ENCODE measurements at regions not wholly inside any gene's neighbourhood (a gene's known extent, or its start where the extent isn't known, plus 50 kb on each side); places are given as distances from the start of the nearest gene placed in this dataset.
A peak's percentile ranks its signal among the peaks of the same experiment; 100 is the strongest.

DNA sequence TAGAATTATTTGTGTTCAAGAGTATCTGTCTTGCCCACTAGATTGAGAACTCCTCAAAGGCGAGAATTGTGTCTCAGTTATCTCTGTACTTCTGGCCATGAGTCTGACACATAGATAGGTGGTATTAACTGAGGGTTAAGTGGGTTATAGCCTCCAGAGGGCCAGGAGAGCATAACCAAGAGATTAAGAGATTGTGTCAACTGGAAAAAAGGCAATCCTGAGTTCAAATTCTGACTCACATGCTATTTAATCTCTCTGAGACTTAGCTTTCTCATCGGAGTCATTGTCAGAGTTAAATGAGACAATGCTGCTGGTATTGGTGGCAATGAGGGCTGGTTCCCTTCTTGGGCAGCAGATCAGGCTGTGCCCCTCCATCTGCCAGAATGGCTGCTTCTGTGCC lies 330.9 kb downstream of the TNS1 start:
- Histone ChIP-seq H3K9me3 (no peaks in the 10 kb centered on the region), H3K4me1 (no peaks in the 10 kb centered on the region), H3K36me3 (no peaks in the 10 kb centered on the region), H3K4me3 (no peak overlapping the region), H3K27ac (peak overlapping the region; percentile 61 to 63), H3K27me3 (no peaks in the 10 kb centered on the region)
- intact Hi-C loops (cut with DNase I; ENCODE audit: low total_unique reads), result no loop called here
- no peak for DNase-seq (ENCODE audit: low spot score in 2 of 2)
- TF ChIP-seq POLR2A (IDR thresholded peaks at IDR 0.05) (no peak), POLR2AphosphoS5 (IDR thresholded peaks at IDR 0.05) (no peak)
- TF ChIP-seq, protein P1, sequence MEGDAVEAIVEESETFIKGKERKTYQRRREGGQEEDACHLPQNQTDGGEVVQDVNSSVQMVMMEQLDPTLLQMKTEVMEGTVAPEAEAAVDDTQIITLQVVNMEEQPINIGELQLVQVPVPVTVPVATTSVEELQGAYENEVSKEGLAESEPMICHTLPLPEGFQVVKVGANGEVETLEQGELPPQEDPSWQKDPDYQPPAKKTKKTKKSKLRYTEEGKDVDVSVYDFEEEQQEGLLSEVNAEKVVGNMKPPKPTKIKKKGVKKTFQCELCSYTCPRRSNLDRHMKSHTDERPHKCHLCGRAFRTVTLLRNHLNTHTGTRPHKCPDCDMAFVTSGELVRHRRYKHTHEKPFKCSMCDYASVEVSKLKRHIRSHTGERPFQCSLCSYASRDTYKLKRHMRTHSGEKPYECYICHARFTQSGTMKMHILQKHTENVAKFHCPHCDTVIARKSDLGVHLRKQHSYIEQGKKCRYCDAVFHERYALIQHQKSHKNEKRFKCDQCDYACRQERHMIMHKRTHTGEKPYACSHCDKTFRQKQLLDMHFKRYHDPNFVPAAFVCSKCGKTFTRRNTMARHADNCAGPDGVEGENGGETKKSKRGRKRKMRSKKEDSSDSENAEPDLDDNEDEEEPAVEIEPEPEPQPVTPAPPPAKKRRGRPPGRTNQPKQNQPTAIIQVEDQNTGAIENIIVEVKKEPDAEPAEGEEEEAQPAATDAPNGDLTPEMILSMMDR (IDR thresholded peaks at IDR 0.05), result no peak

- no peaks in the 10 kb centered on the region for H3K27me3 ChIP-seq
- DNase-seq (ENCODE audit: low spot score in 2 of 2), result no peak
- no peaks in the 10 kb centered on the region for H3K36me3 ChIP-seq
- H3K27ac ChIP-seq, result no peak overlapping the region
- no peak for TF ChIP-seq POLR2A (IDR thresholded peaks at IDR 0.05)
- no peak overlapping the region for H3K4me3 ChIP-seq
- no peaks in the 10 kb centered on the region for H3K4me1 ChIP-seq
- intact Hi-C loops (cut with DNase I; ENCODE audit: low total_unique reads), result no loop called here
- H3K9me3 ChIP-seq, result no peaks in the 10 kb centered on the region
These were observed 331.7 kb downstream of the TNS1 start for GRCh38 chr2:217671075-217671474.

- no peak for TF ChIP-seq POLR2AphosphoS5 (IDR thresholded peaks at IDR 0.05)
- TF ChIP-seq POLR2A (IDR thresholded peaks at IDR 0.05), result no peak
- TF ChIP-seq, protein P1 (IDR thresholded peaks at IDR 0.05), result no peak
- Histone ChIP-seq H3K27me3 (no peaks in the 10 kb centered on the region), H3K27ac (no peak overlapping the region), H3K9me3 (no peaks in the 10 kb centered on the region), H3K4me1 (no peaks in the 10 kb centered on the region), H3K36me3 (no peaks in the 10 kb centered on the region), H3K4me3 (no peak overlapping the region)
- intact Hi-C loops (cut with DNase I; ENCODE audit: low total_unique reads), result no loop called here
- no peak for DNase-seq (ENCODE audit: low spot score in 2 of 2)
These were observed 333.0 kb downstream of the TNS1 start for GRCh38 chr2:217669831-217670230.

DNA sequence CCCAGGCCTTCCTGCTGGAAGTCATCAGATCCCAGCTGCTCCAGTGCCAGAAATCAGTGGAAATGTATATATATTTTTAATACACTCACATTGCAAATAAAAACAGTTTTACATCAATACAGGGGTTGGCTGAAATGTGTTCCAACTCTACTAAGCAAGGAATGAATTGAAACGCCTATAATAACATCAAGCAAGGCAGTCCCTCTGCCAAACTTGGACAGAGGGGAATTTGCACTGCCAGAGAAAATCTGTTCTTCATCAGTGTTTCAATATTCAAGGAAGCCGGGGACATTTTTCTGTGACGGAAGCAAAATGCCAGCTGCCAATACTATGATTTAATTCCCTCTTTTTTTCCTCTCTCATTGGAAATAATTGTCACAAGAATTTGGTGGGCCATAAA lies 335.3 kb downstream of the TNS1 start:
- Histone ChIP-seq H3K27ac (peak overlapping the region; percentile 3 to 37), H3K36me3 (no peaks in the 10 kb centered on the region), H3K27me3 (no peaks in the 10 kb centered on the region), H3K4me1 (no peaks in the 10 kb centered on the region), H3K9me3 (no peaks in the 10 kb centered on the region), H3K4me3 (no peak overlapping the region)
- TF ChIP-seq POLR2A (IDR thresholded peaks at IDR 0.05), result no peak
- TF ChIP-seq, protein P1 (IDR thresholded peaks at IDR 0.05), result no peak
- no peak for TF ChIP-seq POLR2AphosphoS5 (IDR thresholded peaks at IDR 0.05)
- intact Hi-C loops (cut with DNase I; ENCODE audit: low total_unique reads), result no loop called here
- DNase-seq (ENCODE audit: low spot score in 2 of 2), result no peak

- Histone ChIP-seq H3K4me1 (no peaks in the 10 kb centered on the region), H3K27me3 (no peaks in the 10 kb centered on the region), H3K36me3 (no peaks in the 10 kb centered on the region), H3K27ac (peak overlapping the region; percentile 3 to 37), H3K9me3 (no peaks in the 10 kb centered on the region), H3K4me3 (no peak overlapping the region)
- intact Hi-C loops (cut with DNase I; ENCODE audit: low total_unique reads), result no loop called here
- DNase-seq (ENCODE audit: low spot score in 2 of 2), result no peak
- TF ChIP-seq, protein P1 (IDR thresholded peaks at IDR 0.05), result no peak
- TF ChIP-seq POLR2A (IDR thresholded peaks at IDR 0.05) (no peak), POLR2AphosphoS5 (IDR thresholded peaks at IDR 0.05) (no peak)
These were observed 335.8 kb downstream of the TNS1 start for GRCh38 chr2:217667035-217667434.

DNA sequence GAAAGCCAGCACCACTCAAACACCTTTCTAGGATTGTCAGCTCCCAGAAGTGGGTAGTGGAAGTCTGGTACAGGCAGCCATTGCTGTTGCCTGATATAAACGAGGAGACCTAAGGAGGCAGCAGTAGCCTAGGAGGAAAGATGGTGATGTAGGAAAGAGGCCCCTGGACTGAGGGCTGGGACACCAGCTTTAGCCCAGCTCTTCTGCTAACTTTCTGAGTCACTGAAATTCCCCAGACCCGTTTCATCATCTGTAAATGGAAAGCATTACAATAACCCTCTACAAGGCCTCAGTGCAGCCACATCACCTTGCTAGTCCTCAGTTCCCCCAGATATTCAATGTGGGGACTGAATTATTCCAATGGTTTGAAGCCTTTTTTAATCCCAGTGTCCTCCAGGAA lies 336.5 kb downstream of the TNS1 start:
- Histone ChIP-seq H3K9me3 (no peaks in the 10 kb centered on the region), H3K27ac (peak overlapping the region in 1 of 2 donors; percentile 37), H3K36me3 (no peaks in the 10 kb centered on the region), H3K4me3 (no peak overlapping the region), H3K27me3 (no peaks in the 10 kb centered on the region), H3K4me1 (no peaks in the 10 kb centered on the region)
- TF ChIP-seq, protein P1 (IDR thresholded peaks at IDR 0.05), result no peak
- no peak for TF ChIP-seq POLR2AphosphoS5 (IDR thresholded peaks at IDR 0.05)
- no peak for TF ChIP-seq POLR2A (IDR thresholded peaks at IDR 0.05)
- DNase-seq (ENCODE audit: low spot score in 2 of 2), result no peak
- intact Hi-C loops (cut with DNase I; ENCODE audit: low total_unique reads), result no loop called here
